ENCODE measurements at regions not wholly inside any gene's neighbourhood (a gene's known extent, or its start where the extent isn't known, plus 50 kb on each side); places are given as distances from the start of the nearest gene placed in this dataset.

DNA sequence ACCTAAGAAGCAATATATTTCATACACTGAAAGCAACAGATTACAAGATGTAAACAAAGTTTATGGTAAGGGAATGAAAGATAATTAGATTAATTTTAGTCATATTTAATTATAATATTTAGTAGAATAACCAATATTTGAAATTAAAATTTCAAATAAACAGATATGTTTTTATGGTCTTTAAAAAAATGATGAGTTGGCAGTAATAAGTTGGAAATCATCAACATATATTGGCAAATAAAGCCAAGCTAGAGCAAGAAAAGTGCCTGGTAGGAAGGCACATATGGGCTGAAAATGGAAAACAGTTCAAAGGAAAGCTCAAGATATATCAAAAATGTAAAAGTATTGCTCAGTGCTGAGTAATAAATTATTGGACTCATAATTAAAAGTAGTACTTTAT lies 1274.0 kb downstream of the AMY1C start:
- TF ChIP-seq TAF1 (IDR thresholded peaks at IDR 0.05; ENCODE audit: borderline replicate concordance, low read depth, low read length) (no peak), POLR2A (IDR thresholded peaks at IDR 0.05; ENCODE audit: low read depth, low read length) (no peak)
